RWPE1 (cell line): ENCODE measurements at regions not wholly inside any gene's neighbourhood (a gene's known extent, or its start where the extent isn't known, plus 50 kb on each side); places are given as distances from the start of the nearest gene placed in this dataset.

ENCODE experiments used
- CTCF ChIA-PET: fragments of 350-600 bp; sonication (Branson Sonifier 250); formaldehyde crosslinking; extraction: SDS; loops from one replicate; lab custom pipeline; 2021; lab: Yijun Ruan, JAX
- POLR2A ChIA-PET: fragments of 400-600 bp; formaldehyde crosslinking; extraction: SDS; loops from one replicate; lab custom pipeline; 2020; ENCODE audit warnings: antibody characterized with exemption; ENCODE audit not compliant: low non-redundant PET; lab: Yijun Ruan, JAX
- DNase-seq: peaks from one replicate; pipeline ENCODE4 v3.0.0; 2012; ENCODE audit warnings: low spot score
- H3K27ac ChIP-seq: fragments of 450-650 bp; 2 replicates; pipeline ENCODE4 v1.5.1; 2017
- CTCF ChIP-seq: fragments of 450-650 bp; conservative IDR thresholded peaks from 2 replicates; pipeline ENCODE4 v1.5.1; 2017; ENCODE audit warnings: low read depth, mild to moderate bottlenecking

- ChIA-PET POLR2A (no interaction called here), CTCF (no interaction called here)
- no peak overlapping the region for H3K27ac ChIP-seq
- DNase-seq = no peak
- no peak for TF ChIP-seq CTCF
Measured at GRCh38 chr2:41707790-41708451, 339.9 kb upstream of the PKDCC start.

GRCh38 chr2:41709702-41710599 lies 337.9 kb upstream of the PKDCC start:
- TF ChIP-seq CTCF = no peak
- POLR2A ChIA-PET = no interaction called here
- peak overlapping the region; percentile 64; the same call in 1 of the 2 replicates for H3K27ac ChIP-seq
- DNase-seq = peak; percentile 85
- CTCF ChIA-PET = interaction anchor here (0.6 to 0.7 kb wide), 3 partner anchors 296 to 1771 kb away, joined by 3 to 5 read pairs (median 4); no protein-coding TSS in a partner anchor

GRCh38 chr2:41710944-41711343 lies 336.9 kb upstream of the PKDCC start:
- H3K27ac ChIP-seq = peak overlapping the region; percentile 64
- CTCF ChIA-PET = interaction anchor here (0.6 kb wide), 1 partner anchor 1772 kb away, joined by 3 read pairs; no protein-coding TSS in a partner anchor

GRCh38 chr2:41711736-41712135 lies 336.1 kb upstream of the PKDCC start:
- no peak overlapping the region for H3K27ac ChIP-seq
- DNase-seq = no peak
- TF ChIP-seq CTCF = no peak
- POLR2A ChIA-PET = no interaction called here
- CTCF ChIA-PET = interaction anchor here (0.6 kb wide), 1 partner anchor 1489 kb away, joined by 3 read pairs; no protein-coding TSS in a partner anchor

More at GRCh38 chr2:41710944-41711343, 336.9 kb upstream of the PKDCC start:
- POLR2A ChIA-PET = no interaction called here
- peak; percentile 45 for DNase-seq
- TF ChIP-seq CTCF = no peak

- no peak for TF ChIP-seq CTCF
- peak overlapping the region; percentile 37 for H3K27ac ChIP-seq
- no peak for DNase-seq
- ChIA-PET CTCF (no interaction called here), POLR2A (no interaction called here)
Measured at GRCh38 chr2:41716497-41716896, 331.3 kb upstream of the PKDCC start.

- peak; percentile 90 for DNase-seq
- ChIA-PET POLR2A (no interaction called here), CTCF (interaction anchor here (0.7 kb wide), 1 partner anchor 76 kb away, joined by 3 read pairs; no protein-coding TSS in a partner anchor)
- TF ChIP-seq CTCF = no peak
- no peak overlapping the region for H3K27ac ChIP-seq
Measured at GRCh38 chr2:41717839-41718238, 330.0 kb upstream of the PKDCC start.
